GM19239 (cell line): ENCODE measurements at regions not wholly inside any gene's neighbourhood (a gene's known extent, or its start where the extent isn't known, plus 50 kb on each side); places are given as distances from the start of the nearest gene placed in this dataset.

Experiments used
- DNase-seq: peaks from one replicate; pipeline ENCODE4 v3.0.0; 2011; ENCODE audit warnings: low spot score; ENCODE audit not compliant: insufficient read length
- FAIRE-seq: peaks from 2 replicates; lab custom pipeline; 2011; peaks lifted over from hg19 to GRCh38; lab: Jason Lieb, UNC

DNA sequence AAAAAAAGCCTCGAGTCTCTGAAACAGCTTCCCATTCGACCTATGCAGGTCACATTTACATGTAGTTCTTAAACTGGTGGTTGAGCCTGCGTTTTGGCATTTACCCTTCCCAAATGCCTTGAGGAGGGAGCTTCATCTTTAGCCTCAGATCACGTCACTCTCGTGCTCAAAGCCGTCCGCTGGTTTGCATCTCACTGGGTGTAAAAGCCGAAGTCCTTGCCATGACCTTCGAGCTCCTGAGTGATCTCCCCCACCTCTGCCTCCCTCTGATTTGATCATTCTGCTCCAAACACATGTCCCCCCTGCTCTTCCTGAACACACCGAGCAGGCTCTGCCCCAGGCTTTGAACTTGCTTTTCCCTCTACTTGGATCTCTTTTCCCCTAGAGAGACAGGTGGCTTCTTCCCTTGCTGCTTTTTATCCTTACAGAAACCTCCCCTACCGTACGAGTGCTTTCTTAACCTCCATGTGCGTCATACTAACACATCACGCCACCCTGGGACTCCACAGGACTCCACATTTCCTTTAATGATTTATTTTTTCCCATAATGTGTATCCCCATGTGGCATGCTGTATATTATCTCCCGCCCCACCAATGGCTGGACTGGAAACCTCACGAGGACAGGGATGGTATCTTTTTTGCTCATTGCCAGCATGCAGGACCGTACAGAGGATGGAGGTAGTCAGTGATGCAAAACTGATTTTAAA is 610.7 kb downstream of the VRK1 start:
- no peak for DNase-seq
- no peak for FAIRE-seq

DNA sequence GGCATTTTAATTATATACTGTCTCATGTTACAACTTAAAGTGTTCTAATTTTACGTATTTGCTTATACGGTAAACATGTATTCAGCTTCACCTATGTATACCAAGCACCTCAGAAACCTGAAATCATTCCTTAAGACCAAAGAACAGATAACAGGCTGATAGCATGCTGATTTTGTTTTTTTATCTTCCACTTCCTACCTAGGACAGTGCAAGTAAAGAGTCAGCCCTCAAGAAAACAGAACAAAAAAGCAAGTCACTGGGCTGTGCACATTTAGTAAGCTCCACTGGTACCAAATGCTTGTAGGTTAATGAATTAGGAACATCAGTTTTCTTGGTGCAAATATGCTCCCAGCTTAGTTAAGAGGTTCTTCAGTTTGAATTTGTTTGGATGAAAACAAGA is 611.3 kb downstream of the VRK1 start:
- no peak for FAIRE-seq
- DNase-seq: no peak

DNA sequence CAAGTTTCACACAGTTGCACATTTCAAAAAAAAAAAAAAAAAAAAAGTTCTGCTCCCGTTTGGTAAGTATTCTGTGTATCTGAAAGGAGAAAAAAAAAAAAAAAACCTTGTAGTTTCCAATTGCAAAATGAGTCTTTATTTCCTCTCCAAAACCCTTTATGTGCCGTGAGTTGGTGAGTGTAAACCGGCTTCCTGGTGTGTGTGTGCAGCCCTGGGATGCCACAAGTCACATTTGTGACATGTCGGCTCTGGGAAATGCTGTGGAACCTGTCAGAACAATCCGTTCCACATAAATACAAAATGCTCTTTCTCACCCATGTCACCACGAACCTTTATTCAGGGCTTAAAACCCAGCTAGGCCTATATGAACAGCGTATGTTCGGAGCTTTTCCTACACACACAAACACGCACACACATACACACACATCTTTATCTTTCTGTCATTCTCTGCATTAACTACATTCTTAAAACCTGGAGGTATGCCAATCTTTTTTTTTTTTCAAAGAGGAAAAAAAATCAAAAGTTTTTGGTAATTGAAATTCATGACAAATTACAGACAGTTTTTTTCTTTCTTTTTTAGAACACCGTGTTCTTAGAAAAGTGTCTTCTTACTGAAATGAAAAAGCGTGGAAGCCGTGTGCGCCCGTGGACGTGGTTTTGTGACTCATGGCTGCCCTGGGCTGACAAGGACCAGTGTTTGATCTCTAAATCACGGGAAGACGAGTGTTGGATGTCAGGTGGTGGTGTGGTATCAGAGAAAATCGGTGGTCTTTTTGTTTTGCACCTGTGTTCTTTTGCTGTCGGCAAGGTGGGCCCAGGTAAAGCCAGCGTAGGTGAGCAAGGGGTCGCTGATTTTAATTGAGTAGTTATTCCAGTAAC is 612.0 kb downstream of the VRK1 start:
- no peak for FAIRE-seq
- DNase-seq: no peak

DNA sequence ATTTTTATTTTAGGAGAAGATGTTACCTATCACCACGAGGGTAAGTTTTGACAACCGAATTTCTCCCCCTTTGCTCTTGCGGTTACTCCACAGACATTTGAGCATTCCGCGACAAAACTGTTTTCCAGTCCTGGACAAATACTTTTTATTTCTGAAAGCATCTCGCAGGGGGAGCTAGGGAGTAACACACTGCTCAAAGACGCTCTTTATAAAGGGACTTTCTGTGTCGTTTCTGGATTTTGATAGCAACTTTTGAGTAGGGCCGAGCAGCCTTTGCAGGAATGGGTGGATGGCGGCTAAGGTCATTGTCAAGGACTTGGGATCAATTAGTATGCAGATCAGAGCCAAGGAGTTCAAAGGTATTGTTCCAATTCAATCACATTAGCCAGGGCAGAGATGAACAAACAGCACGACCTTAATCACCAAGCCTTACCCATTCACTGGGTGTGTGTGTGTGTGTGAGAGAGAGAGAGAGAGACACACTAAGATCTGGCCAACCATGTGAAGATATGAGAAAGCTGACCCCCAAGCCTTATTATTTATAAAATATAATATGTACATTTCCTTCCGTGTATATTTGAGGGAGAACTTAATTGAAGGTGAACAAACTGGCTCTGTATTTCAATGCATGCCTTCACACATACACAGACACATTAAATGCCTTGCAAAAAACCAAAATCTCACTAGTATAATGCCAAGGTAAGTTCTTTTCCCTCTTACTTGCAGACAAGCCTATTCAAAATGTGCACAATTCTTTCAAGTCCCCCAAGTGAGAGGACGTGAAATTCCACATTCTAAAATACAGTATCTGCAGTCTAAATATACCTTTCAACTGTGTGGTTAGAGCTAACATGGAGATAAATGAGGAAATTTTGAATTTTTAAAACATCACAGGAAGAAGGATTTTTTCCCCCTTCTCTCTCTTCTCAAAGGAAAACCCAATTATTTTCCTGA is 613.8 kb downstream of the VRK1 start:
- FAIRE-seq (no peak), DNase-seq (no peak)

DNA sequence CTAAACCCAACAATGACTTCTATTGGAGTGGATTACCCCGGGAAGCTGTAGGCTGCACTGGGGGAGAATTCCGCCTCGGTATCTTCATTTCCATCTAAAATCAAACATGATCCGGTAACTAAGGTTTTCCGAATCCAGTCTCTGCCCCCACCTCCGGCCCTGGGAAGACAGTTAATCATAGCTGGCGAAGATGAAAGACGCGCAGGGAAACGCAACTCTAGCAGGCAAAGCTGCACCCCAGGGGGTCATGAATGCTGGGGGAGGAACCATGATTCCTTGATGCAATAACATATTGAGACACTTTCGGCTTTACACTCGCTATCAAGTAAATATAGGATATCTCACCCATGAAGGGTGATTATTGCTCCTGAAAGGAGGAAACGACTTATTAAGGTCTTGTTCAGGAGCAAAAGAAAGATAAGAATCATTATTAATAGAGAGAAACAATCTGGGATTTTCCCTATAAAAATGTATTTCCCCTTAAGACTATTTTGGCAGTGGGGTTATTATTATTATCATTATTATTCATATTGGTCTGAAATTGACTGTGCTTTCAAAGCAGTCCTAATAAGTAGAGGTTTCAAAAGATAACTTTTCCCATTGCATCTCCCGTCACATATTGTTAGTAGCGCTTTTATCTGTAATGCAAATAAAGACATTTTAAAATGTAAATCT is 614.9 kb downstream of the VRK1 start:
- no peak for DNase-seq
- no peak for FAIRE-seq

DNA sequence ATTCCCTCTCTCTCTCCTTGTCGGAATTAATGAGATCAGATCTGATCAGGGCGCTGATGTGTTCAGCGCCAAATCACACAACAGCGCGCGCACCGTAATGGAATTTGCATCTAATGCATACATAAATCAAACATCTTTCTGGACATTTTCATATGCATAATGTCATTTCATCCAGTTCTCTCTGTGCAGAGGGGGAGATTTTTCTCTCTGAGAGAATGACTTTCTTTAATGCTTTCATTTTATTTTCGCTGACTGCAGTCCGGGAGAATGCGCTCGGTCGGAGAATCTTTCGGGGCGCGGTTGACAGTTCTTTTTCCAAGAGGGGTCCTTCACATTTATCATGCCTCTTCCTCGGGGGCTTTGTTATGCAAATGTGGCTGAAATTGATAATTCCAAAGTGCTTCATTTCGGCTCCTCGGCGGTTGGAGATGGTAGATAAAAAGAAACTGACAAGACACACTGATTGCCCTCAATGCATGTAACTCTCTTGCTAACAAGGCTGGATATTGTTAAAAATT is 615.9 kb downstream of the VRK1 start:
- FAIRE-seq: no peak
- no peak for DNase-seq

DNA sequence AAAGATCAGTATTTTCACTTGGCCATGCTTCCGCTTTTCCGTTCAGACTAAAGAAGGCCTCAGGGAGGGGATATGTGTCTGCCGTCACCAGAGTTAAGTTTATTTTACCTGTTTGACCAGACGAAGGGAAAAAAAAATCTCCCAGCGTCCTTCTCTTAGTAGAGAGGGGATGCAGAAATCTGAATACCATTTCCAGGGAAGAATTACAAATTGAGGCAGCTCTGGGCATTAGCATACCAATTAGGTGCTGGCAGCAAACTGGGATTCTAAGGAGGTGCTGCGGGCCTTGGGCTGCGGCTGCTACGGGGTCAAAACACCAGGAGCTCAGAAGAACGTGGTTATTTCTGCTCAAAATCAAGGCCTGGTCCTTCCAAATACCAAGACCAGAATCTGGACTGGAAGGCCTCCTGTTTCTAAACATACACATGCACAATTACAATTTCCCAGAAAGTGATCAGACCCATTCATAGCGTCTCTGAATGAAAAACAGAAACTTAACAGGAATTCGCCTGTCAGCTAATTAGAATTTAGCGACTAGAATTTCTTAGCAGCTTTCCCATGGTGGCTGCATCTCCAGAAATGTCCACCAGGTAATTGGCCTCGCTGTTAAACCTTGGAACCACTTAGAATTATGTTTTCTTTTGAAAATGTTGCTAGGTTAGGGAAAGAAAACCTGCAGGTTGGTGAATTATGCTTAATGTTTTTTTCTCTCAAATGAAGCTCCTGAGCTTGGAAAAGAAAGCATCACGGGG is 617.0 kb downstream of the VRK1 start:
- DNase-seq (no peak), FAIRE-seq (no peak)

DNA sequence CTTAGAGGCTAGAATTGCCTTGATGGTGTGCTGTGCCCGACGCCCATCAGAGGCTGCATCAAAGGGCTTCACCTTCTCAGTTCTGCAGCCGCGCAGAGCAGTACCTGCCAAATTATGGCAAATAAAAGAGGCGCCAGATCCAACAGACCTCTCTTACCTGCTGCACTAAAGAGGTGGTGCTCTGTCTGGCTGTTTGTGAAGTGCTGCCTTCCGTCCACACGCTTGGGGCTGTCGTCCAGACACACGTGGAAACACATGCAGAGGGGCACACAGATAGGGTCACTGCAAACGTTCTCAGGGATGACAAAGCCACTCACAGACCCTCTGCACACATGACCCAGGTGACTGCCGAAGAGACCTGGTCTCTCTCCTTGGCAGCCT is 617.5 kb downstream of the VRK1 start:
- DNase-seq: no peak
- FAIRE-seq: no peak

DNA sequence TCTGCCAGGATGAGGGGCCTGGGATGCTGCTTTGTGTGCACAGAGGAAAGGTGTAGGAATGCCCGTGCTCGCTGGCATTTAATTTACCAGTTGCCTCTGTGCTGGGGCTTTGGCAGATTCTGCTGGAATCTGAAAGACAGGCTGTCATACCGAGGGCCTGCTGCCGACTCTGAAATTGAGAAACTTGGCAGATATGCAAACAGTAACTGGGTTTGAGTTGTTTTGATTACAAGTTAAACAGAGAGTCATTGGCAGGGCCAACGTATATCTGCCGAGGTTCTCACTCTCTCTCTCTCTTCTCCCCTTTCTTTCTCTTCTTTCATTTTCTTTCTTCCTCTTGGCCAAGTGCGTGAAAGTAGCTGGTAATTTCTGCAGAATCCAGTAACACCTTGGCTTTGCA is 618.7 kb downstream of the VRK1 start:
- no peak for DNase-seq
- FAIRE-seq: no peak

DNA sequence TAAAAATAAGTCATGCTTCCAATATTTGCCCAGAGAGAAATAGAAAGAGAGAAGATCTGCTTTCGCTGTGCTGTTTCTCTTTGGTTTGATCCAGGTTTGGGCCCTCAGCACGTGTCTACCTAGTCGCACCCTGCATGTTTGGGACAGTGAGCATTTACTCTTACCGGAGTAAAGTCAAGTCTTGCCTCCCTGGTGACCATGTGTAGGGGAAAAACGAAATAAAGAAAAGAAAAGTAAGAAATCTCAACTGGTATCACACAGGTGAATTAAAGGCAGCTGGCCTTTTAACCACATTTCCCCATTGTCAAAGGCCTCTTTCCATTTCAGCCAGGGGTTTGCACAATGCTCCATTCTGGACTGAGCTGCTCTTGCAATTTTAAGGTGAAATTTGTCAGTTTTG is 619.4 kb downstream of the VRK1 start:
- no peak for DNase-seq
- FAIRE-seq: no peak

DNA sequence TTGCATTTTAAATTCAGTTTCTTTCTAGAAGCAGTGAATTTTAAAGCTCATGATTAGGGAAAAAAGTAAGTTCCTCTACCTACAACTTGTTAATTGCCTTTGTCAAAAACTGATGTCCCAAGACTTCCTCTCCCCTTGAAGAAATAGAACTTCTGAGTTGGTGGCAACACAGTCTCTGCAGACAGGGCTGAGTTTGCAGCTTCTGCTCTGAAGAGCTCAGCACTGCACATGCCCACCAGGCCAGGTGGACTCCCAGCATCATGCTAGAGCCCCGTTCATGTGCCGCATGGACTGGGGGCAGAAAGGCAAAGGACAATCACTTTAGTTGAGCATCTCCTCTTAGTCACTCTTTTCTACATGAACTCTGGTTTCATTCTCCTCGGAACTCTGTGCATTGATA is 620.1 kb downstream of the VRK1 start:
- DNase-seq (no peak), FAIRE-seq (no peak)

DNA sequence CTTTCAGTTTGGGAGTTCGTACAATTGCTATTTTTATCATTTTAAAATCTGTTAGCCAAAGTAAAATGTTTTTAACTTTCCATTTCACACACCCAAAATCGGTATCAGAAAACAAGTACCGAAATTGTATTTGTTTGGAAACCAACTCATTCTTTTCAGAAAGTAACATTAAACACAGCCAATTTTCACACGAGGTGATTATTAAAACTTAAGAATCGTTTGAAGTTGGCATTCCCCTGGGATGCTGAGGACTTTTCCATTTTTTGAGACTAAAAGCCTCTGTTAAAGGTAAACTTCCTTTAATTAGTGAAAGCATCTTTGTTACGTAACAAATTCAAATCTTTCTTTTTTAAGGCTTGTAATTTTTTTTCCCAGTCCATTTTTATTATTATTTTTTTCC is 623.0 kb downstream of the VRK1 start:
- DNase-seq (no peak), FAIRE-seq (no peak)

DNA sequence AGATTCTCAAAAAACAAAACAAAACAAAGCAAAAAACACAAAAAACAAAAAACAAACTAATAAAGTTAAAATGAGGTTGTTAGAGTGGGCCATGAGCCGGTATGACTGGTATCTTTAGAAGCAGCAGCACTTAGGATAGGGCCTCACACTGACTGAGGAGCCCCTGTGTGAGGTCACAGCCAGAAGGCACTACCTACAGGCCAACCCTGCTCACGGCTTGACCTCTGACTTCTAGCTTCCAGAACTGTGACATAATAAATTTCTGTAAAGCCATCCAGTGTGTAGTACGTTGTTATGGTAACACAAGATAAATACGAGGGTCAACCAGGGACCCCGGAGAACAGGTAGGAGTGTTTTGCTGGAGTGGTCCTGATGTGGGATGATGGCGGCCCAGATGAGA is 629.6 kb downstream of the VRK1 start:
- no peak for FAIRE-seq
- DNase-seq: no peak

DNA sequence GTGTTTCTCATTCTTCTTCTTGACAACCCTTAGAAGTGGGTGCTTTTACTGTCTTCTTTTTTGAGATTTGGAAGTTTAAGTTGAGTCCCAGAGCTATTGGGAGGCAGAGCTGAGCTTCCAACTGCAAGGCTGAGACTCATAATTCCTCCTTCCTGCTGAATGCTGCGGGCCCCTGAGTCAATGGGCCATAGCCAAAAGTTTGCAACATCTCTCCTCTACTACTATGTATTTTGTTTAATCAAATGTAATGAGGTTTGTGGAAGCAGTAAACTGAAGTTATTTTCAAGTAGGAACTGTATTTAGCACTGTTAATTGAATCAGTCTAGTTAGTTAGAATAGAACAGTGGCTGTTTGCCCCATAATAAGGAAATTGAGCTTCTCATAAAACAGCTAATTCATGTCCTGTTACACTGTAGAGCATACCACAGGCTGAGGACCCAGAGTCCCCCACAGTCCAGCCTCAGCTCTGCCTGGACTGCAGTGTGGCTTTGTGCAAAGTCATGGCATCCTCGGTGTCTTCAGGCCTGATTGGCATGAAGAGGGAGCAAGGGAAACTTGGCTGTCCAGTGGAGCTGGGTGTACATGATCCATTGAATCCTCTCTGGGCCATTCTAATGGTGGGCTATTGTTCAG is 631.7 kb downstream of the VRK1 start:
- FAIRE-seq (no peak), DNase-seq (no peak)

DNA sequence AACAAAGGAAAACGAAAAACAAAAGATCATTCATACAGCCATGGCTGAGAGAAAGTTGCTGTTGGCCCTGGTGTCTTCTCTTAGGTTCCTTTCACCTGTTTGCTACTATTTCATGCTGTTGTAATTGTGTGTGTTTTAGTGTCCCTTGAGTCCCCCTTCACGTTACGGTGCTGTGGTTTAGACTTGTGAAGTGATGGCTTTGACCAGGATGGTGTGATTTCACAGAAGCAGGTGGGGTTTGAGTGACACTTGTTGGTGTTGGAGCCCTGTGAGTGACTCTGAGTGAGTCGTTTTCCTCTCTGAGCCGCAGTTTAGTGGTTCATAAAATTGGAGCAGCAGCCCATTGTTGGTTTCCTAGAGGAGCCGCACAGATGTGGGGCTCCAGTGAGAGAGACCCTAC is 635.4 kb downstream of the VRK1 start:
- FAIRE-seq: no peak

DNA sequence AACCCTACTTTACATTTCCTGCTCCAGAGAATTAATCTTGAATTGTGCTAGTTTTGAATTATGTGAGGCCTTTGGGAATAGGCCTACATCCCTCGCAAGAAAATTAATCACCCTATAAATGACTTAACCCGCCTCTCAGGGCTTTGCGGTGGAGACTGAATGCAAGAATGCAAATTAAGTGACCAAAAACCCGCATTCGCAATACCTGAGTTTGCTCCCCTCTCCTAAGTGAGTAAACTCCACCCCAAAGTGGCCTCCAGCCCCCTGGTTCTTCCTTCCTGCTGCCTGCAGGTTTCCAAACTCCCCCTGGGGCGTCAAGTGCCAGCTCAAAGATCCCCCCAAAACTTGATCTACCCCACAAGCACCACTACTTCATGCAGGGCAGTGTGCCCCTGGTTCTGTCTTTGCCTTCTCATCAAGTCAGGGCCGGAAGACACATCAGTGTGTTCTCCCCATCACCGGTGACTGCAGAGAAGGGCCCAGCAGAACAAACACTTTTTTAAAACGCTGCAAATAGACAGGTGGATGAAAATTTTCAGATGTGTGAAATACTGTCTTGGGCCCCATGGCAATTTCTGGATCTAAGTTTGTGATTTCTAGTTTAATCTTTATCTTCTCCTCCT is 644.7 kb downstream of the VRK1 start:
- FAIRE-seq (no peak), DNase-seq (no peak)

More for the DNA sequence above, 635.4 kb downstream of the VRK1 start:
- no peak for DNase-seq

DNA sequence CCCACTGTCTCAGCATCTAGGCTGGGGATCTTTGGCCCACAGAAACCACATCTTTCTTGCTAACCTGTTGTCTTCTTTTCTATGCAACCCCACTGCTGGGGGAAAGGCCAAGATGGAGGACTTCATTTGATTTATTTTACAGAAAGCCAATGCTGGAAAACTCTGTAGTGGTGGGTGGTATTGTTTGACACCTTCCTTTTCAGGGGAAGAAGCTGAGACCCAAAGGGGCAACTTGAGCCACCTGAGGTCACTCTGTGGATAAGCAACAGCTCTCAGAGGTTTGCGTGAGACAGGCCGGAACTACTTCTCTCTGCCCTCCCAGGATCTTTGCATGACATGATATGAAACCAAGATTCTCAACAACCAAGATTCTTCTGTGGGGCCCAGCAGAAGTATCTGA is 645.2 kb downstream of the VRK1 start:
- no peak for FAIRE-seq
- DNase-seq: no peak

DNA sequence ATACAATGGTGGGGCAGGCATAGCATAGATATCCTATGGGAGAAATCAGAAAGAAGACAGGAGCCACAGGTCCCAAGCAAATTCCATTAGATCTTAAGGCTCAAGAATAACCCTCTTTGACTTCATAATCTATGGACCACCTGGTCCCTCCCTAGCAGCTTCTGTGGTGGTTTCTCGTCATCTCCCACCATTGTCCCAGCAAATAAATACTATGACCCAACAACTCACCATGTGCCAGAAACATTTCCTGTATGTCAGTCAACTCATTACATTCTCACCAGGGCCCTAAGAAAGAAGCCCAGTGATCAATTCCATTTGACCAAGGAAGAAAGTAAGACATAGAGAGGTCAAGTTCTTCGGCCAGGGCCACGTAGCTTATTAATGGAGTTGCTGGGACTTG is 646.2 kb downstream of the VRK1 start:
- FAIRE-seq (no peak), DNase-seq (no peak)
